GM23338 (cell line): ENCODE measurements at regions not wholly inside any gene's neighbourhood (a gene's known extent, or its start where the extent isn't known, plus 50 kb on each side); places are given as distances from the start of the nearest gene placed in this dataset.

Source experiments
- ATAC-seq: fragments of 200-7000 bp; cut with Tn5 transposase; 3 replicates; pipeline ENCODE4 v1.9.1; 2020
- DNase-seq: peaks from one replicate; pipeline ENCODE4 v3.0.0-alpha.2; 2015; ENCODE audit warnings: low spot score
- H2AFZ ChIP-seq: fragments of 200-600 bp; sonication (generic); 2 replicates; pipeline ENCODE4 v1.8.0; 2016; ENCODE audit warnings: antibody characterized with exemption, mild to moderate bottlenecking, moderate library complexity
- H3F3A ChIP-seq: fragments of 200-600 bp; sonication (generic); replicated peaks from 2 replicates; pipeline ENCODE4 v1.8.0; 2017; ENCODE audit warnings: antibody characterized with exemption, mixed run types, low read depth
- H3K27ac ChIP-seq: fragments of 200-600 bp; sonication (generic); 2 replicates; pipeline ENCODE4 v1.6.1; 2016; ENCODE audit warnings: low read depth
- H3K27me3 ChIP-seq: fragments of 200-600 bp; sonication (generic); 2 replicates; pipeline ENCODE4 v1.8.0; 2016; ENCODE audit warnings: mild to moderate bottlenecking, mixed run types, moderate library complexity; ENCODE audit not compliant: insufficient read depth
- H3K36me3 ChIP-seq: fragments of 200-600 bp; sonication (generic); 2 replicates; pipeline ENCODE4 v1.8.0; 2016; ENCODE audit warnings: mild to moderate bottlenecking; ENCODE audit not compliant: insufficient read depth
- H3K4me1 ChIP-seq: fragments of 200-600 bp; sonication (generic); 2 replicates; pipeline ENCODE4 v1.8.0; 2016; ENCODE audit warnings: mild to moderate bottlenecking, moderate library complexity; ENCODE audit not compliant: insufficient read depth
- H3K4me2 ChIP-seq: fragments of 200-600 bp; sonication (generic); 2 replicates; pipeline ENCODE4 v1.7.1; 2017; ENCODE audit warnings: mixed run types
- H3K4me3 ChIP-seq: fragments of 200-600 bp; sonication (generic); 2 replicates; pipeline ENCODE4 v1.6.1; 2016; ENCODE audit warnings: mixed run types
- H3K79me2 ChIP-seq: fragments of 200-600 bp; sonication (generic); replicated peaks from 2 replicates; pipeline ENCODE4 v1.8.0; 2017; ENCODE audit warnings: mild to moderate bottlenecking; ENCODE audit not compliant: insufficient read depth
- H3K9me2 ChIP-seq: fragments of 200-600 bp; sonication (generic); 2 replicates; pipeline ENCODE4 v1.8.0; 2017; ENCODE audit not compliant: insufficient read depth
- H4K20me1 ChIP-seq: fragments of 200-600 bp; sonication (generic); replicated peaks from 2 replicates; pipeline ENCODE4 v1.8.0; 2017; ENCODE audit warnings: mild to moderate bottlenecking; ENCODE audit not compliant: insufficient read depth
- H3K27ac Mint-ChIP-seq: 2 replicates; pipeline ENCODE4 v1.8.0; 2020; ENCODE audit warnings: inconsistent platforms, mild to moderate bottlenecking, moderate library complexity, mixed read lengths
- H3K27me3 Mint-ChIP-seq: 3 replicates; pipeline ENCODE4 v1.8.0; 2022; ENCODE audit warnings: low read depth, mild to moderate bottlenecking, moderate library complexity, mixed read lengths, inconsistent platforms; ENCODE audit not compliant: insufficient read depth, poor library complexity
- H3K36me3 Mint-ChIP-seq: 3 replicates; pipeline ENCODE4 v1.8.0; 2021; ENCODE audit warnings: low read depth, mild to moderate bottlenecking, inconsistent platforms, moderate library complexity, mixed read lengths
- H3K4me1 Mint-ChIP-seq: 3 replicates; pipeline ENCODE4 v1.8.0; 2020; ENCODE audit warnings: mild to moderate bottlenecking, inconsistent platforms, mixed read lengths
- H3K4me3 Mint-ChIP-seq: 3 replicates; pipeline ENCODE4 v1.8.0; 2021; ENCODE audit warnings: moderate library complexity, mild to moderate bottlenecking, inconsistent platforms, mixed read lengths
- H3K9me3 Mint-ChIP-seq: 3 replicates; pipeline ENCODE4 v1.8.0; 2020; ENCODE audit warnings: moderate library complexity, mild to moderate bottlenecking, inconsistent platforms, mixed read lengths
- CREB1 ChIP-seq: fragments of 250-450 bp; sonication (Bioruptor Pico); IDR thresholded peaks from 2 replicates; pipeline ENCODE4 v1.5.0; 2020; ENCODE audit warnings: low read depth, mild to moderate bottlenecking, moderate library complexity
- CTCF ChIP-seq, 2 experiments: fragments of 200-600 bp in 1 of 2; sonication (generic) in 1 of 2; conservative IDR thresholded peaks; 2 replicates each; pipeline versions ENCODE4 v1.5.1 to v1.6.1; 2016 to 2017; ENCODE audit warnings: antibody characterized with exemption in 2 of 2, low read depth in 2 of 2, mild to moderate bottlenecking in 2 of 2, moderate library complexity in 1 of 2
- ETS1 ChIP-seq: IDR thresholded peaks from 2 replicates; pipeline ENCODE4 v1.6.1; 2016; ENCODE audit warnings: antibody characterized with exemption
- EZH2 ChIP-seq: fragments of 200-600 bp; sonication (generic); IDR thresholded peaks from one replicate; pipeline ENCODE4 v1.8.0; 2017; ENCODE audit warnings: antibody characterized with exemption, mild to moderate bottlenecking, low read depth; ENCODE audit not compliant: unreplicated experiment
- EZH2phosphoT487 ChIP-seq: fragments of 200-600 bp; sonication (generic); IDR thresholded peaks from one replicate; pipeline ENCODE4 v1.8.1; 2018; ENCODE audit warnings: antibody characterized with exemption; ENCODE audit not compliant: unreplicated experiment
- JUNB ChIP-seq: IDR thresholded peaks from one replicate; pipeline ENCODE4 v1.6.1; 2016; ENCODE audit warnings: antibody characterized with exemption; ENCODE audit not compliant: unreplicated experiment
- NANOG ChIP-seq: IDR thresholded peaks from 2 replicates; pipeline ENCODE4 v1.6.1; 2016; ENCODE audit warnings: antibody characterized with exemption, borderline replicate concordance
- POLR2AphosphoS5 ChIP-seq: IDR thresholded peaks from 2 replicates; pipeline ENCODE4 v1.6.1; 2016; ENCODE audit warnings: antibody characterized with exemption, low read depth
- REST ChIP-seq: IDR thresholded peaks from one replicate; pipeline ENCODE4 v1.6.1; 2018; ENCODE audit warnings: antibody characterized with exemption; ENCODE audit not compliant: unreplicated experiment
- STAT1 ChIP-seq: IDR thresholded peaks from one replicate; pipeline ENCODE4 v1.6.1; 2016; ENCODE audit warnings: antibody characterized with exemption; ENCODE audit not compliant: unreplicated experiment
- ZNF114 ChIP-seq: fragments of 250-450 bp; sonication (Bioruptor Pico); IDR thresholded peaks from 2 replicates; pipeline ENCODE4 v1.5.0; 2020; ENCODE audit warnings: mild to moderate bottlenecking, moderate library complexity
- ZNF331 ChIP-seq: fragments of 250-450 bp; sonication (Bioruptor Pico); IDR thresholded peaks from 2 replicates; pipeline ENCODE4 v1.5.0; 2020; ENCODE audit warnings: low read depth, mild to moderate bottlenecking, moderate library complexity
- ZNF462 ChIP-seq: fragments of 250-450 bp; sonication (Bioruptor Pico); IDR thresholded peaks from 2 replicates; pipeline ENCODE4 v1.5.0; 2020; ENCODE audit warnings: mild to moderate bottlenecking, moderate library complexity

GRCh38 chr4:71268166-71268565 is 70.7 kb upstream of the SLC4A4 start:
- DNase-seq (no peak), ATAC-seq (no peak)
- H3K4me1 ChIP-seq = no peaks in the 10 kb centered on the region
- H3K79me2 ChIP-seq = no peaks in the 10 kb centered on the region
- Mint-ChIP-seq H3K4me3 (no peak overlapping the region), H3K27ac (no peak overlapping the region), H3K36me3 (no peaks in the 10 kb centered on the region), H3K4me1 (no peaks in the 10 kb centered on the region; the same call in 2 of the 3 replicates), H3K27me3 (no peaks in the 10 kb centered on the region), H3K9me3 (no peaks in the 10 kb centered on the region)
- no peaks in the 10 kb centered on the region for H4K20me1 ChIP-seq
- no peak overlapping the region for H2AFZ ChIP-seq
- H3K27ac ChIP-seq = no peak overlapping the region
- H3F3A ChIP-seq = no peaks in the 10 kb centered on the region
- no peak for TF ChIP-seq ZNF114 (CRISPR knock-in tag)
- no peak for TF ChIP-seq JUNB
- TF ChIP-seq CREB1 (CRISPR knock-in tag) = no peak
- TF ChIP-seq EZH2 = no peak
- TF ChIP-seq EZH2phosphoT487 = no peak
- TF ChIP-seq CTCF (conservative IDR thresholded peaks at IDR 0.05; ENCODE audit: low read depth in 2 of 2) = no peak
- TF ChIP-seq REST = no peak
- no peak for TF ChIP-seq NANOG
- no peak for TF ChIP-seq ZNF462
- TF ChIP-seq POLR2AphosphoS5 = no peak
- TF ChIP-seq ETS1 = no peak
- no peak for TF ChIP-seq ZNF331 (CRISPR knock-in tag)
- no peak for TF ChIP-seq STAT1
- H3K27me3 ChIP-seq = no peaks in the 10 kb centered on the region
- no peak overlapping the region for H3K4me3 ChIP-seq
- no peak overlapping the region for H3K4me2 ChIP-seq
- no peaks in the 10 kb centered on the region for H3K36me3 ChIP-seq
- no peaks in the 10 kb centered on the region for H3K9me2 ChIP-seq
